GM18505 (cell line): ENCODE measurements at regions not wholly inside any gene's neighbourhood (a gene's known extent, or its start where the extent isn't known, plus 50 kb on each side); places are given as distances from the start of the nearest gene placed in this dataset.

ENCODE experiments used
- ATAC-seq: cut with Tn5 transposase; IDR thresholded peaks from one replicate; pipeline ENCODE4 v1.9.1; 2021; ENCODE audit not compliant: unreplicated experiment
- POLR2A ChIP-seq: IDR thresholded peaks from 4 replicates; pipeline ENCODE4 v1.6.1; 2011; ENCODE audit warnings: borderline replicate concordance; ENCODE audit not compliant: insufficient read depth, insufficient read length; ENCODE audit errors: extremely low read depth

DNA sequence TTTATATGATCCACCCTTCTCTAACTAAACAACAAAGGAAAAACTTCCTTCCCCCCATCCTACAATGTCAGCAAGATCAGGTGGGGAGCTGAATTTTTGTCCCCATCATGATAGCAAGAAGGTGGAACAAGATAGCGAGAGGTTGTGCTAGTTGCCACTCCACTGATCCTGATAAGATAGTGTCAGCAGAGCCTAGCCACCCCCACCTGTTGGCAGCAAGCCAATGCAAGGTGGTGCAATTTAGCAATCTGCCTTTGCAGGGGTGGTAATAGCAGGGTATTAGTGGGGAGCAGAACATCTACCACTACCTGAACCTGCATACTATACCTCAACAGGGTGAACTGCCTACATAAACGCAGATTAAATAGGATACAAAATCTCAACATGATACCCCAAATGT lies 80.2 kb upstream of the MAMLD1 start:
- ATAC-seq, result no peak
- no peak for TF ChIP-seq POLR2A

DNA sequence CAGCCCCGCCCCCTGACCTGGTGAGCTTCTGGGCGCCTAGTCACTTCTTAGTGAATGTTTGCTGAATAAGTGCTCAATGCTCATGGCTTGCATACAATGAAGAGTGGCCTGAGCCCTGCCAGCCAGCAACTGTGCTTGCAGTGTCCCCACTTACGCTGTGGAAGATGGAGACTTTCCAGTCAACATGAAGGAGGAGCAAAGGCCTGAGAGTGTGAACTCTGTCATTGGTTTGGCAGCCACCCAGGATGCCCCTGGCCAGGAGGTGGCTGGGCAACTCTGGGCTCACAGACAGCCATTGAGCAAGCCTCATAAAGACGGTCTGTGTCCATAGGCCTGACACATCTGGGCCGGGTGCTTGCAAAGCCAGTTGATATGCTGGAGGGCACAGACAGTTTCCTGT lies 72.1 kb upstream of the MAMLD1 start:
- ATAC-seq, result no peak
- no peak for TF ChIP-seq POLR2A

DNA sequence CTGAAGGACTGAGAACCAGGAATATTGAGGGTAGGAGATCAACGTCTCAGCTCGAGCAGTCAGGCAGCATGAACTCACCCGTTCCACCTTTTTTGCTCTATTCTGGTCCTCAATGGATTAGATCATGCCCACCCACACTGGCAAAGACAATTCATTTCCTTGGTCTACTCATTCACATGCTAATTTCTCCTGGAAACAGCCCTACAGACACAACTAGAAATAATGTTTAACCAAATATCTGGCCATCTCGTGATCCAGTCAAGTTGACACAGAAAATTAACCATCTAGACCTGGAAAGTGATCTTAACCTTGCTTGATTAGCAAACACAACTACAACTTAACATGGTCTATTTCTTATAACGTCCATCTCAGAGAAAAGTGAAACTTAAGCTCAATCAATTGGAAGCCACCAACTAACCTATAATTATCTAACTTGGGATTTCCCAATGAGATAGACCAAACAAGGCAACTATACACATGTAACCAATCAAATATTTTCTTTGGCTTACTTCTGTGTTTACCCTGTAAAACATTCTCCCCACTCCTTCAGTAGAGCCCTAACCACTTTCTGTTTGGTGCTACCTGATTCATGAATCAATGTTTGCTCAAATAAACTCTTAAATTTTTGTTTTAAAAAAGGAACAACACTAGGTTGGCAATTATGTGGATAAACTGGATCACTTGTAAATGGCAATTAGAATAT lies 69.7 kb upstream of the MAMLD1 start:
- TF ChIP-seq POLR2A, result no peak
- ATAC-seq, result no peak

DNA sequence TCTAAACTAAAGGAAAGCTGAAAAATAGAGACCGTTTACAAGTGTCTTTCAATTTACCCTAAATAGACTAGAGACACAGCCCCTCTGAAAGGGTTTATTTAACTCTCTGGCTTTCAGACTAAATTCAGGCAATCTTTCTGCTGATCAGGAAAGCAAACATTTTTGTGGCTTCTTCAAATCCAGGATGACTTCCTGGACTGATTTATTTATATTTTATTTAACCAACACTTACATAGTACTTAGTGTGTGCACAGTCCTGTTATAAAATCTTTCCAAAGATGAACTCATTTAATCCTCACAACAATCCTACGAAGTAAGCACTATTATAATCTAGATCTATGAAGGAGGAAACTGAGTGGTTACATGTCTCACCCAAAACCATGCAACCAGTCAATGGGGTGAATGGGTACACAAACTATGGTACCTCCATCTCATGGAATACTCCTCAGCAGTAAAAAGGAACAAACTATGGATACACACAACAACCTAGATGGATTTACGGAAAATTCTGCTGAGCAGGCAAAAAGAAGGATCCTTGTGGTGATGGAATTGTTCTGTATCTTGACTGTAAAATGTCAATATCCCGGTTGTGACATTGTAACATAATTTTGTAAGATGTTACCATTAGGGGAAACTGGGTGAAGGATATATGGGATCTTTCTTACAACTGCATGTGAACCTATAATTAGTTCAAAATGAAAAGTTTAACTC lies 64.1 kb upstream of the MAMLD1 start:
- no peak for ATAC-seq
- TF ChIP-seq POLR2A, result no peak

DNA sequence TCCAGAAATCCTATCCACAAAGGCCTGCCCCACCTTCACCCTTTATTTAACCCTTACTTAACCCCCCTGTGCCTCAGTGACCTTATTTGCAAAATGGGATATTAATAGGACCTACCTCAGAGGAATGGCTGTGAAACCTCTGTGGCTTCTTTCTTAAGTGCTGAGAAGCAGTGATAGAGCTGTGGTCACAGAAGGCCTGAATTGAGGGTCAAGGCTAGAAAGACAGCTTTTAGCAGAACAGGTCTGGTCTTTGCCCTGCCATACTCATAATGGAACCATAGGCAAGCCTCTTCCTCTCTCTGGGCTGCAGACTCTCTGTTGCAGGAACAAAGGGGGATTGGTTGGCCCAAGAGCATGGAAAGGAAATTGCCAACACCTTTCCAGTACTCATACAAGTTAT lies 63.5 kb upstream of the MAMLD1 start:
- ATAC-seq, result no peak
- no peak for TF ChIP-seq POLR2A

DNA sequence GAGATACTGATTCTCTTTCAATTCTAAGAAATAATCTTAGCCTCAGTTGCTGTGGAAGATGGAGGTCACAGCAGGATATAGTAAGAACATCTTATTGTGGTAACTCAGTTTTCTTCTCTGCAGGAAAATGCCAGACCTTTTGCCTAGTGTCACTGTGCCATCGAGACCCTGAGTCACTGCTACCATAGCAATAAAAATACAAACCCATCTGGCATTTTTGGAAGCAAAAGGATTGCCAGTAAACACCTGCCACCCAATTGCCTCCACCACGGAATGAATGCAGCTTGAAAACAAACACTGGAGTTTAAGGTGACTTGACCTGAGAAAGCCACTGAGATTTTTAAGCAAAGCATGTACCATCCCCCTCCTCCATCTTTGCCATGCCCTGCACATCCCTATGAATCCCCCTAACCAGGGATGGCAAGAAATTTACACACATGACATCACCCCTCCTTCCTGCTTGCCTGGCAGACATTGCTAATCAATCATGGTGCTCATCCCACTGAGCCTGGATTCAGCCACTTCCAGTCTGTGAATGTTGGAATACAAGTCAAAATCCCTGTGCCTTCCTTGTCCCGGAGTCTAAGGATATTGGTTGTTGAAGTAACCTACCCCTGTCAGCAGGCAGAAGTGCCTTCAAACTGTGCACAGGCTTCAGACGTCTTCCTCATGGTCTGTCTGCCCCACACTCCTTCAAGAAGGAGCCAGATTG lies 59.6 kb upstream of the MAMLD1 start:
- TF ChIP-seq POLR2A, result no peak
- ATAC-seq, result no peak

DNA sequence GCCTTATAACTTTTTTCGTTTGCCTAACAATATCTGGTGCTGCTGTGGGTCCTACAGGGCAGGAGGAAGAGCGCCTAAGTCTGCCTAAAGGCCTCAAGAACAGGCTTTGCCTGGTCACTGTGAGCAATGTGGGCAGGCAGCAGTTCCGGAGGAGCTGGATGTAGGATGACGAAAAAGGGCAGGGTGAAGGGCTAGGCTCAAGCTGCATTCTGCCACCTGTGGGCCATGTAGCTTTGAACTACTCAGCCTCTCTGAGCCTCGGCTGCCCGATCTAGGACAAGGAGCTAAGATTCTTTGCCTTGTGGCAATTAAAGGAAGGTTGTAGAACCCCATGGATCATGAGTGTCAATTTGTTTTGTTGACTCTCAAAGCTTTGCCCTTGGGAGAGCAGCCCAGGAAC lies 57.1 kb upstream of the MAMLD1 start:
- ATAC-seq, result no peak
- no peak for TF ChIP-seq POLR2A

DNA sequence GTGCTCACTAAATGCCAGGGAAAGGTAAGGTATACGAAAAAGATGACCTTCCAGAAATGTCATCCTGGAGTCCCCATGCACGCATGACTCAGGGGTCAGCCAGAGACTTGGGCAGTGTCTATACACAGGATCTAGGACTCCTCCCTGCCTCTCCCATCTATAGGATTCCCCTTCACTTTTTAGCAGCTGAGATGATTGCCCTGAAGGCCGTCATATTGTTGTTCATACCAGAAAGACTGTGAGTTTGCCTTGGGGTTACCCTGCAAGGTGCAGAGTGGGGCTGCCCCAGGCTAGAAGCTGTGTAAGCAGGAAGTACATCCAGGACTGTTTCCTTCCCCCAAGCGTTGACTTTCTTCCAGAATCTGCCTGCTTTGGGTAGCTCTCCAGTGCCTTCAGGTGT lies 55.1 kb upstream of the MAMLD1 start:
- no peak for TF ChIP-seq POLR2A
- ATAC-seq, result no peak

DNA sequence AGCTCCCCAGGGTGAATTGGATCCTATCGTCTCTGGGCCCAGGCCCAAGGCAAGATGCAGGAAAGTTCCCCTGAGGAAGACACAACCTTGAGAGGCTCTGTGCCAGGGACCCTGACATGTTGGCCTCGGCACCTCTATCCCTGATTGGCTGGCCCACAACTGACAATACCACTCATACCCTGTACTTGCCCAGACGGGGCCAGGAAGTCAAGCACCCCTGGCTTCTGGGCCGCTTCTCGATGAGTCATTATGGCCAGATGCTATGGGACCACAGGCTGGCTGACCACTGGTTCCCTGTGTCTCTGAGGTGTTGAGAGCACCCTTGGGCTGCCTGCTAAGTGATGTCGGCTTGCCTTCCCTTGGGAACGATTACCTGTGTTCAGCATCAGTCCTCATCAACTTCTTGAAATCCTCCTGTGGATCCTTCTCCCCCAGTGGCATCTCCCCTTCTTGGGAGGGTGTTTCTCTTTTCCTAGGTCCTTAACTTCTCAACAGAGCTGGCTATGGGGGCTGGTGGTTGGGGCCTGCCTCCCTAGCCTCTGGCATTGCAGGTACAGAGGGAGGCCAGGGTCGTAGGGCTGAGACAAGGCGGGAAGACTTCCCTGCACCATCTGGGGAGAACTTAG lies 54.5 kb upstream of the MAMLD1 start:
- ATAC-seq, result no peak
- no peak for TF ChIP-seq POLR2A

DNA sequence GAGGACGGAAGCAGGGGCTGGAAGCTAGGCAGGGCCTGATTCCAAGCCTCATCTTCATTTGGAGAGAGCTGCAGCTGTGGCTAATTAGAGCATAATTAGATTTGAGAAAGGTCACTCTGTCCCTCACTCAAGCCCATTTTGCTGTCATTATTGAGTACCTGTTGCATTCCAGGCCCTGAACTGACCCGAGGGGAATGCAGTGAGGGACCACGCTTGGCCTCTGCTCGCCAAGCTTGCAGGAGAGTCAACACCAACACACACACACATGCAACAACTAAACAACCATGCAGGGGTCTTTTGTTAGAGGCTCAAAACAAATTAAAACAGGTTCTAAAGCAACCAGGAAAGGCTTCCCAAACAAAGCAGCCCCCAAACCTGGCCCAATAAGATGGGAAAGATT lies 52.7 kb upstream of the MAMLD1 start:
- no peak for ATAC-seq
- no peak for TF ChIP-seq POLR2A

DNA sequence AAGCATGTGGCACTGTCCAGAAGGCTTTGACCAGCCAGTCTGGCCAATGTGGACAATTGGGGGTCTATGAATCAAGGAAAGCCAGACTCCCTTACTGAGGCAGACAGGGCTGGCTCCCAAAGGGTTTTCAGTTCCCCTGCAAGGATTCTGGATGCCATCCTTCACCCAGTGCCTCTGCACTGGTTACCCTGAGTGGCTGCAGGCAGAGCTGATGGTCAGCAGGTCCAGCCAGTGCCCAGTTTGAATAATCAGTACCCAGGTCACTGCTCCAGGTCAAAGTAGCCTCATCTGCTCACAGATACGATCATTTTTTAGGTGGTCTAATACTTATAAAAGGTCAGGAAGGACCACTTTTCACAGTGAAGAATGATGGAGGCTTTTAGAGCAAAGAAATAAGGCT lies 52.2 kb upstream of the MAMLD1 start:
- no peak for ATAC-seq
- TF ChIP-seq POLR2A, result no peak

DNA sequence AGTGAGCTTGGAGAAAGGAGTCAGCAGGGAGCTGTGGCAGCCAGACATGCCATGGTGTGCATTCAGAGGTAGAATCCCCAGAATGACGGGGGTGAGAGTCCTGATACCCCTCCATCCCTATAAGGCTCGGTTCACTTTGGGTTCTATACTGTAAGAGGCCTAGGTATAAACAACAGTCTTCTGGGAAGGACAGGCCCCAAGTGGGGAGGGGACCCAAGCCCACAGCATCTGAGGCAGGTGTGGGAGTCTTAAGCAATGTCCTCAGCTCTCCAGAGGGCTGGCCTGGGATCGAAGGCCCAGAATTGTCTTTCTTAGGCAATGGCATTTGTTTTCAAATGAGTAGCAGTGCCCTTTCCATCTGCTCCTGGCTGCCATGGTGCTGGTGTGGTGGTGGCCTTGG lies 50.2 kb upstream of the MAMLD1 start:
- no peak for ATAC-seq
- TF ChIP-seq POLR2A, result no peak
